ENCODE measurements at regions not wholly inside any gene's neighbourhood (a gene's known extent, or its start where the extent isn't known, plus 50 kb on each side); places are given as distances from the start of the nearest gene placed in this dataset.

- TF ChIP-seq ZFX (IDR thresholded peaks at IDR 0.05): no peak
- no peak for TF ChIP-seq YY1 (IDR thresholded peaks at IDR 0.05; ENCODE audit: extremely low read depth, insufficient replicate concordance, low read depth, low read length)
- no peak for TF ChIP-seq ZNF274 (IDR thresholded peaks at IDR 0.05; ENCODE audit: low read depth, low read length)
- no peak for TF ChIP-seq ZBTB33 (IDR thresholded peaks at IDR 0.05; ENCODE audit: extremely low read depth, insufficient replicate concordance, low read length)
- TF ChIP-seq CTCF (IDR thresholded peaks at IDR 0.05 in 2 of 3, conservative IDR thresholded peaks at IDR 0.05 in 1 of 3; ENCODE audit: borderline replicate concordance in 1 of 3, insufficient read depth in 1 of 3, low read depth in 2 of 3, low read length in 2 of 3): no peak
- TF ChIP-seq SRF (IDR thresholded peaks at IDR 0.05; ENCODE audit: low read depth): no peak
- TF ChIP-seq JUND (IDR thresholded peaks at IDR 0.05): no peak
- TF ChIP-seq ATF3 (IDR thresholded peaks at IDR 0.05): no peak
- TF ChIP-seq RAD21 (IDR thresholded peaks at IDR 0.05; ENCODE audit: low read depth): no peak
- TF ChIP-seq FOSL1 (IDR thresholded peaks at IDR 0.05; ENCODE audit: low read depth): no peak
- TF ChIP-seq MAX (IDR thresholded peaks at IDR 0.05): no peak
- TF ChIP-seq POLR2AphosphoS5 (IDR thresholded peaks at IDR 0.05; ENCODE audit: low read depth, low read length): no peak
- no peak for TF ChIP-seq POLR2A (IDR thresholded peaks at IDR 0.05; ENCODE audit: borderline replicate concordance, extremely low read depth, insufficient read depth, insufficient read length)
- no peak for TF ChIP-seq SIN3A (IDR thresholded peaks at IDR 0.05; ENCODE audit: low read depth)
- ChIA-PET CTCF (no interaction called here), POLR2A (no interaction called here), RAD21 (ENCODE audit: low non-redundant PET in 1 of 2, low total read pairs in 2 of 2, uncharacterized antibody in 2 of 2, unreplicated experiment in 2 of 2) (no interaction called here)
- no peak for DNase-seq (ENCODE audit: low read depth, low spot score)
- no peaks in the 10 kb centered on the region for H3K4me1 ChIP-seq (ENCODE audit: control insufficient read depth in 1 of 2, insufficient read depth in 2 of 2, low read length in 2 of 2)
- H3K27ac ChIP-seq (ENCODE audit: low read depth, low read length): no peak overlapping the region
- H3K36me3 ChIP-seq (ENCODE audit: control insufficient read depth in 1 of 2, insufficient read depth in 2 of 2, low read length in 2 of 2): no peaks in the 10 kb centered on the region
- BruUV-seq (replicated peaks): no TSS peak
- intact Hi-C loops (cut with micrococcal nuclease): no loop called here
- no peak overlapping the region for H2AFZ ChIP-seq (ENCODE audit: low read depth, low read length, poor library complexity, severe bottlenecking)
- no peaks in the 10 kb centered on the region for H3K79me2 ChIP-seq (ENCODE audit: insufficient read depth, low read length)
- ATAC-seq: no peak
- no peak overlapping the region for H3K4me2 ChIP-seq (ENCODE audit: low read length)
- H3K4me3 ChIP-seq (replicated peaks in 1 of 2; ENCODE audit: low read depth in 1 of 2, low read length in 2 of 2): no peak overlapping the region
- H3K9me2 ChIP-seq (ENCODE audit: insufficient read depth): no peaks in the 10 kb centered on the region
- H3K9me3 ChIP-seq (ENCODE audit: control insufficient read depth in 1 of 2, insufficient read depth in 1 of 2, low read depth in 1 of 2, low read length in 2 of 2): no peaks in the 10 kb centered on the region
- no peak overlapping the region for H3K9ac ChIP-seq (ENCODE audit: low read length)
- H3K27me3 ChIP-seq (ENCODE audit: insufficient read depth, low read length): no peaks in the 10 kb centered on the region
- no peaks in the 10 kb centered on the region for H4K20me1 ChIP-seq (ENCODE audit: insufficient read depth)
Measured at GRCh38 chr9:16328349-16328748, 542.1 kb downstream of the BNC2 start.
